H1 (cell line): ENCODE measurements at regions not wholly inside any gene's neighbourhood (a gene's known extent, or its start where the extent isn't known, plus 50 kb on each side); places are given as distances from the start of the nearest gene placed in this dataset.

Experiments used
- PHF8 ChIP-seq: fragments of 200-600 bp; sonication (generic); conservative IDR thresholded peaks from 2 replicates; pipeline ENCODE4 v1.7.1; 2012; ENCODE audit warnings: low read depth, mild to moderate bottlenecking, inconsistent platforms, low read length, moderate library complexity

DNA sequence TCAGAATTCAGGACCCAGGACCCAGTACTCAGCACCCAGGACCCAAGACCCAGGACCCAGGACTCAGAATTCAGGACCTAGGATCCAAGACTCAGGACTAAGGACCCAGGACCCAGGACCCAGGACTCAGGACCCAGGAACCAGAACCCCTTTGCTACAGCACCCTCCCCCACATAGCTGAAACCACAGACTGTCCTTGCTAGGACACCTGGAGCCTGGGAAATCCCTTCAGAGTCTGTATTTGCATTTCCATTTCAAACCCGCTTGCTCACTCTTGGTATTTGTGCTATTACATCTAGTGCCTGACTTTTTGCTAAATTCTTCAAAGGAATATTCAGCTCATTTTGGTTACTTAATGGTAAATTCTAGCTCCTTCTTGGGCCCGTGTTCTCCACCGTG lies 275.8 kb upstream of the MAF start (continued):
- TF ChIP-seq PHF8, result no peak
